GM18858 (cell line): ENCODE measurements at regions not wholly inside any gene's neighbourhood (a gene's known extent, or its start where the extent isn't known, plus 50 kb on each side); places are given as distances from the start of the nearest gene placed in this dataset.

Experiments used
- ATAC-seq: cut with Tn5 transposase; IDR thresholded peaks from one replicate; pipeline ENCODE4 v1.9.1; 2021; ENCODE audit not compliant: unreplicated experiment

DNA sequence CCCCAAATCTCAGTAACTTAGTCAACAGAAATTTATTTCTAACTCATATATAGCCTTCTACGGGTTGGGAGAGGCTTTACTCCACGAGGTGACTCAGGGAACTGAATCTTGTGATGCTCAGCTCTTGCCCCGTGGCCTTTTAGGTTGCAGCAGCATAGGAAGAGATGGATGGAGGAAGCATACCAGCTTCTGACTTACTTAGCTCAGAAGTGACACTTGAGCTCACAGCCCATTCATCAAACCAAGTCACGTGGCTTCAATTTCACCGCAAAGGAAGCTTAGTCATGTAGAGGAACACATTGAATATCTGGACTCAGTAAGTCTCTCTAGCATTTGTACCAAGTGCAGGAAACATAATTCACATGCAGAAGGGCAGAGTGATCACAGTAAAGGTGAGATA is 124.1 kb upstream of the KCNN2 start:
- no peak for ATAC-seq

- ATAC-seq: no peak
Observed at GRCh38 chr5:114238771-114239313, 123.0 kb upstream of the KCNN2 start.

DNA sequence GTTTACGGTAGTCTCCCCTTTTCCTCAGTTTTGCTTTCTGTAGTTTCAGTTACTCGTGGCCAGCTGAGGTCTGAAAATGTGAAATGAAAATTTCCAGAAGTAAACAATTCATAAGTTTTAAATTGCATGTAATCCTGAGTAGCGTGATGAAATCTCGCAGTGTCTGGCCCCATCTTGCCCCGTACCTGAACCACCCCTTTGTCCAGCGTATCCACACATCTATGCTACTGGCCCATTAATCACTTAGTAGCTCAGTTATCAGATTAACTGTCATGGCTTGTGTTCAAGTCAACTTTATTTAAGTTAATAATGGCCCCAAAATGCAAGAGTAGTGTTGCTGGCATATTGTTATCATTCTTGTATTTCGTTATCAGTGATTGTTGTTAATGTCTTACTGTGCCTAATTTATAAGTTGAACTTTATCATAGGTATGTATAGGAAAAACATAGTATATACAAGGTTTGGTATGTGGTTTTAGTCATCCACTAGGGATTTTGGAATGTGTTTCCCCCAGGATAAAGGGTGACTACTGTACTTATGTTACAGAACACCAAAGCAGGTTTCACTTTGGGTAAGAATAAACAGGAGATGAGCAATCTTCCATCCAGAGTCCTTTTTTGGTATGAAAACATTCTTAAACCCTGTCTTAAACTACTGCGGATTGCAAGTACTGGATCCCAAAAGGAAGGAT is 118.4 kb upstream of the KCNN2 start:
- no peak for ATAC-seq

- no peak for ATAC-seq
Observed at GRCh38 chr5:114243972-114244317, 117.9 kb upstream of the KCNN2 start.

- no peak for ATAC-seq
Observed at GRCh38 chr5:114249823-114250222, 112.0 kb upstream of the KCNN2 start.

- no peak for ATAC-seq
Observed at GRCh38 chr5:114250536-114250935, 111.3 kb upstream of the KCNN2 start.

DNA sequence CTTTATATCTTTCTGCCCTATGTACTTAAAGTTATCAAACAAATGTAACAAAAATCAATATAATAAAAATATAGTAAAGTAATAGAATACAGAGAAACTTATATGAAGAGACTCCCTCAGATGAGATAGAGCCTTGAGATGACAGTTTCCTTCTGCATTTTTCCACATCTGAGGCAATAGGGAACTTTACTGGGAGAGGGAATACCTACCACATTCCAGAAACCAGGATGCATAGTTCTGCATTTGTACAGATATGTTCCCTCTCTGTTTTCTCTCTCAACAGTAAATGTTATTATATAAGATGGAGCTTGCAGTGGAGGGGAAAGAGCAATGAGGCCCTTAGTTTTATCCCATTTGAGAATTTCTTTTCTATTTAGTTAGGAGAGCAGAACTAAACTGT is 109.6 kb upstream of the KCNN2 start:
- ATAC-seq: no peak

DNA sequence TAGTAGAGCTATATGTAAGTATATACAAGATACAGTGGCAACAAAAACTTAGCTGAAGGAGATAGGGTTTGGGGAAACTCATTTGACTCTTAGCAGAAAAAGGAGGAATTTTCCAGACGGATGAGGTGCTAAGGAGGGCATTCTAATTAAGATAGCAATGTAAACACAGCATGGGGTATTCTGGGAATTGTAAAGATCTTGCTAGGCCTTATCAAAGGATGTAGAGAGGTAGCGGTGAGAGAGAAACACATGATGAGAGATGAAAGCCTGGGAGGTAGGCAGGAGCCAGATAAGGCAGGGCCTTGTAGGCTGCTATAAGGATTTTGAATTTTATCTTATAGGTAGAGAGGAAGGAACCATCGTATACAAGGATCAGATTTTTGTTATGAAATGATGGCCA is 106.6 kb upstream of the KCNN2 start:
- ATAC-seq: no peak

DNA sequence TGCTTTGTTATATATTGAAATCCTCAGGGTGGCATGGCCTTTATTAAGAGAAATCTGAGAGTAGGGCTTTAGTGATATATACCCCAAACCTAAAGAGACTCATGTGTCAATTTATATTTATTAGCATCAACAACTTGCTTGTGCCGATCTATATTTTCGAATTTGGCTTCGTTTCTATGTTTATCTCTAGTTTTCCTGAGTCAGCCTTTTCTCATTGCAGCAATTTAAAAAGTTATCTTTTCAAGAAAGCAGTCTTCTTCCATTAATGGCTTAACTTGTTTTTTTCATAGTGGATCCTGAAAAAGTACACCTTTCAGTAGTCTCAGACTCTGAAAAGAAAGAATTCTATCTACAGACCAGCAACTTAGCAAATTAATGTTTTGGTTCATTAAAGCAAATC is 99.9 kb upstream of the KCNN2 start:
- no peak for ATAC-seq

DNA sequence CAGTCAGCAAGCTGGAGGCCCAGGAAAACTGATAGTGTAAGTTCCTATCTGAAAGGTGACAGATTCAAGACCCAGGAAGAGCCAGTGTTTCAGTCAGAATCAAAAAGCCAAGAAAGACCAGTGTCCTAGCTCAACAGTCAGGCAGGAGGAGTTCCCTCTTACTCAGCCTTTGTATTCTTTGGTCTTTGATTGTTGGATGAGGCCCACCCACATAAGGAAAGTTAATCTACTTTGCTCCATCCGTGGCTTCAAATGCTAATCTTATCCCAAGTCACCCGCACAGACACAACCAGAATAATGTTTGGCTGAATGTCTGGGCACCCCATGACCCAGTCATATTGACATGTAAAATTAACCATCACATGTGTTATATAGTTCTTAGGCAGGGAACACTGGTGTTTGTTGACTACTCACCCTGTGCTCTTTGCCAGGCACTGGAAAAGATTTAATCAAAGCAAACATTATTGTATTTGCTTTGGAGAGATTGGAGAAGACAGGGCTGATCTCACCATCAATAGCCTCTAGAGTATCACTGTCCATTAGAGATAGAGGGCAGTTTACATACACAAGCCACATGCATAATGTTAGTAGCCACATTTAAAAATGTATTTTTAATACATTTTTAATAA is 96.3 kb upstream of the KCNN2 start:
- ATAC-seq: no peak

DNA sequence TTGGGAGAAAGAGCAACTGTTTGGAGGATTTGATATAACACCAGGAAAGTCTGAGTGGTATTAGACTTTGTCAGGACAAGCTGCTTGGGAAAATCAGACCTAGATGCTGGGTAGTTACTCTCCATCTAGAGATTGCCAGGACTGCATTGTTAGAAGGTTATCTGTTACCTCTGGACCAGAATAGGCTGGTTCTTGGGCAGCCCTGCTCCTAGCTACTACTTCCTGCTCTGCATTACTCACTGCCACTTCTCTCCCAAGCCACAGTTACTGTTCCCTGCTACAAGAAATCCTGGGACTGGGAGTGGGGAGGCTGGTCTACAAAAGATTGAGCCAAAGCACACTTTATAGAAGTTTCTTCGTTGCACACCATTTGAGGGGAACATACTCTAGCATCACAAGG is 95.5 kb upstream of the KCNN2 start:
- ATAC-seq: no peak

- no peak for ATAC-seq
Observed at GRCh38 chr5:114296191-114296590, 65.7 kb upstream of the KCNN2 start.

GRCh38 chr5:114297915-114298314 is 64.0 kb upstream of the KCNN2 start:
- no peak for ATAC-seq

GRCh38 chr5:114305402-114306207 is 56.3 kb upstream of the KCNN2 start:
- peak; percentile 61 for ATAC-seq

GRCh38 chr5:114308017-114308416 is 53.9 kb upstream of the KCNN2 start:
- no peak for ATAC-seq

DNA sequence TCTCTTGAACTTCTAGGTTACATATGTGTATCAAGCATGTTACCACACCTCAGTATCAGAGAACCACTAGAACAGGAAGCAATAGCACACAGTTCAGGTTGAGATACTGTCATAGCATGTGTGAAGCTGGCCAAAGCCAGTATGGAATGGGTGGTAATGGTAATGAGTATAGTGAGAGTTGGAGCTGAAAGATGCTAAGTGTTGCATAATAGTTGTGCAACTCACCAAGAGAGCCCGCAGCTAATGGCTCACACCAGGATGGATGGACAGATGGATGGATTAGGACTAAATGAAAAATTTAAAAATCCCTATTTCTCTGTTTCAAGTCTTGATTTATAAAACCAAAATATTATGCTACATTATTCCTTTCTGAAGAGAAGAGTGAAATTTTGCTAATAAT is 53.4 kb upstream of the KCNN2 start:
- ATAC-seq: no peak

DNA sequence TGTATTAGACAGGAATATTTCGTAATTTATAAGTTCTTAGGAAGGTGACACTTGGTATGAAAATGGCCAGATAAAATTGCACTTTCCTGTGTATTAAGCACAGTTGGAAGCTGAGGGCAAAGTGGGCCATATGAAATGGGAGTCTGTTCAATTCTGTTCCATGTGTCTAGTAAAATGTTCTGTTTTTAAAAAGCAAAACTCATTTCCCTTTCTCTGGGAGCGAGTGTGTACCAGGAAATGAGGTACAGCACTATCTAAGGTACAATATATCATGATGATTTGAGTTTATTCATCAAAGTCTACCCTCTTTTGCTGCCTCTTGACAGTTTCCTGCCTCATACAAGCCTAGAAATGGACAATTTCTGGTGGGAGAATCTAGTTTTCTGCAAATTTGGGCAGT is 51.2 kb upstream of the KCNN2 start:
- ATAC-seq: no peak

DNA sequence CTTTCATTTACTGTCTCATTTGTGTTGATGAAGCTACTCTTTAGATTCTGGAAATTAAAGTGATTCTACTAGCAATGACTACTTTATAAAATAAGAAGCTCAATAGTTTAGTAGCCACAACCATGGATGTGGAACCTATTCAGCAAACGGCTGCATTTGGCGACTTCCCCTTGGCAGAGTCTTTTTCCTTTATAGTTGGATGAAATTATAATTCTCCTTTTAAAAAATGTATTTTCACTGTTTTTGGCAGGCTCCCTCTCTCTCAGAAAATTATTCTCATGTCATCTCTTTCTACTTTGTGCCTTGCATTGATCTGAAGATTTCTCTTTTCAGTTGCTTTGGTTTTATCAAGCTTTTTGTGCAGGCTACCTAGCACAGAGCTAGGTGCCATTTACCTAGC is 50.6 kb upstream of the KCNN2 start:
- no peak for ATAC-seq

DNA sequence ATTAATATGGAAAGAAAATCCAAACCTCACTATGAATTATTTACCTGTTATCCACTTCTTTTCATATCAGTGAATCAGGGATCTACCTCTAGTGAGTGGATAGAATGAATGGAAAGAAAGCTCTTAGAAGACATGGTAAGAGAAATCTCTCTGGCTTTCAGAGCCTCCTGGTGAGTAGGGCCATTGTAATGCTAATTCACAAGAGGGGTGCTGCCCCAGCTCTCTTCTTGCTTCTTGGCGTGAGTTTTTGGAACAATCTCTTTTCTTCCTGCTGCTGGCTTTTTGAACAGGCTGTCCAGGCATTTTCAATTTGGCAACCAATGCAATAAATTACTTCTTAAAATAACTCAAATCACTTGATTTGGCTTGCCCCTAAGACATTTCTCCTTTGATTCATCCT is 49.9 kb upstream of the KCNN2 start:
- no peak for ATAC-seq
